CD4-positive, alpha-beta T cell treated with Interferon gamma for 1 hour (primary cell): ENCODE measurements at regions not wholly inside any gene's neighbourhood (a gene's known extent, or its start where the extent isn't known, plus 50 kb on each side); places are given as distances from the start of the nearest gene placed in this dataset.

Experiments used
- DNase-seq: peaks from one replicate; pipeline ENCODE4 v3.0.0-alpha.2; 2020

- DNase-seq = no peak
These were observed 320.6 kb upstream of the TBL1XR1 start for GRCh38 chr3:177517906-177518305.

DNA sequence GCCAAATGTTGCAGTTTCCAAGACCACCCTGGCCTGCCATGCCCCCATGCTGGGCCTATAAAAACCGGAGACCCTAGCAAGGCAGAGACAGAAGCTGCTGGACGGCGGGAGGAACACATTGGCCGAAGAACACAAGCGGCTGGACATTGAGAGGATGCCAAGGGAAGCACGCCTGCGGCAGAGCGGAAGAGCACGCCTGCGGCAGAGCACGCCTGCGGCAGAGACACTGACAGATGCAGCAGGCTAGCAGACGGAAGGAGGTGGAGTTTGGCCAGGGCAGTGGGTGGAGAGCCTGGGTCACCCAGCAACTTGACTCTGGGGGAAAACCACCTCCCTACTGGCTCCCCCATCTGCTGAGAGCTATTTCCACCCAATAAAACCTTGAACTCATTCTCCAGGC is 322.3 kb upstream of the TBL1XR1 start:
- DNase-seq = no peak

GRCh38 chr3:177521305-177521704 is 324.0 kb upstream of the TBL1XR1 start:
- no peak for DNase-seq

- DNase-seq = no peak
These were observed 324.8 kb upstream of the TBL1XR1 start for GRCh38 chr3:177522051-177522450.

DNA sequence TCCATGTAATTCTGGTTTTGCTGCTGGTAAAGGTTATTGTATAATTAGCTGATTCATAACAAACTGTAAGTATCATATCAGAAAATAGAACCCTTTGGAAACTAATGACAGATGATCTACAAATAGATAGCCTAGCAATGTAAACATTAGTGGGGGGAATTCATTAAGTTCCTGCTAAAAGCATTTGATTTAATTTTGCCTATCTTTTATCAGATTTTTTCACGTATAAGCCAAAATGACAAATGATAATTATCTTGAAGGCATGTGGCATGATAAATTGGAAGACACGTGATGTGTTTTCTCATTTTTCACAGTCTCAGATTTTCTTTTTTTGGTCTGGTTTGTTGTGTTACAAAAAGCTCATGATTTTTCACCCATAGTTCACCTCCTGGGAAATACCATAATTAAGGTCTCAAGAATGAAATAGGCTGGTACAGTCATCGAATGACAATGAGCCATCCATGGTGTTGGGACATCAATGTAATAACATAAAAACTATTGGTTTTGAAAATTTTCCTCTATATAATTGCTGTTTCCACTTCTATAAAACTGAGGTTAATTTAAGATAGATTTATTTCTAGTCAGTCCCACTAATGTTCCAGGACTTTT is 325.9 kb upstream of the TBL1XR1 start:
- DNase-seq = no peak

DNA sequence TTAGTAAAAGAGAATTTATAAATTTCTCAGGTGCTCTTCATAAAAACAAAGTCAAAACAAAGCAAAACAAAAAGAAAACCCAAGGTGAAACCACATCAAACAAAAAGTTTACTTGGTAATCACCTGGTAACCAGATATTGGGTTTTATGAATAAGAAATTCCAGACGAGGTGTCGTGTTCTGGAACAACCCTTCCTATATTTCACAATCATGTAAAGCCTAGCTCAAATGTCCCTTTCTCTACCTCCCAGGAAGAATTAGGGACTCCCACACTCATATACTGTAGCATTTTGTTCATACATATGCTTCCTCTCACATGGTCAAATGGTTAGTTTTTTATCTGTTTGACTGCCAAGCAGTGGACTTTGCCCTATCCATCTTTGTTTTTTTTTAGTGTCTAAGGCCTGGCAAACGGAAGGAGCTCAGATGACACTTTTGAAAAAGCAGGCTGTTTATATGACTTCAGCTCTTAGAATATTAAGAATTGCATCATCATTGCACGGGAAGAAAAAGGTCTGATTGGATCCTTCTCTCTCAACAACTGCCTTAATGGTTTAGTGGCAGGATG is 326.7 kb upstream of the TBL1XR1 start:
- no peak for DNase-seq

GRCh38 chr3:177524742-177525141 is 327.5 kb upstream of the TBL1XR1 start:
- no peak for DNase-seq

GRCh38 chr3:177525414-177525813 is 328.1 kb upstream of the TBL1XR1 start:
- DNase-seq = no peak

DNA sequence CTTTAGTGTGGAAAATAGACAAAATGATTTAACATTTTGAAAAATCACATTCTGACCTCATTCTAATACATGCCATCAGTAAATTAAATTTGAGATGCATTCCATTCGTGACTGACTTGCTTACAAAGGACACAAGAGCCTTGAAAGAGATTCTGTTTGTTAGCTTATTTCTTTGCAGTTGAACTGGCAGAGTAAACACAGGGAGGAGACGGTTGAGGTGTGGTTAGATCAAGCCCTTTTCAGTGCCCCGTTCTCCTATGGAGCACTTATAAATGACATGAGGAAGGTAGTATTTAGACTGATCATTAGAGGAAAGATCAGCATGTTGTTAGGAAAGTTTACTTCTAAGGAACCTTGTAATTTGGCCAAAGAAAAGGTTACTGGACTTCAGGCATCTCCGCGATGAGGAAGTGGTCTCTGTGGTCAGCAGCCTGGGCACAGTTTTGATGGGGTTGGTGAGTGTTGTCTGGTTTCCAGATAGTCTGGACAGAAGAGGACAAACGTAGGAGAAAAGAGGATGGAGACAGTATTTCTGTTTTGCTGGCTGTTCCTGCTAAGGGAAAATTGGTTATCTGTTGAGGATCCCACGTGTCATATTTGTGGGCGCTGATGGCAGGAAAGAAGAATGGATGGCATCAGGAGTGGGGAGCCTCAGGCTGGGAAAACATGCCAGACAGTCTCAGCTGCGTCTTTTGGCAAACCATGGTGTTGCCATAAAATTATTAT is 328.9 kb upstream of the TBL1XR1 start:
- no peak for DNase-seq

DNA sequence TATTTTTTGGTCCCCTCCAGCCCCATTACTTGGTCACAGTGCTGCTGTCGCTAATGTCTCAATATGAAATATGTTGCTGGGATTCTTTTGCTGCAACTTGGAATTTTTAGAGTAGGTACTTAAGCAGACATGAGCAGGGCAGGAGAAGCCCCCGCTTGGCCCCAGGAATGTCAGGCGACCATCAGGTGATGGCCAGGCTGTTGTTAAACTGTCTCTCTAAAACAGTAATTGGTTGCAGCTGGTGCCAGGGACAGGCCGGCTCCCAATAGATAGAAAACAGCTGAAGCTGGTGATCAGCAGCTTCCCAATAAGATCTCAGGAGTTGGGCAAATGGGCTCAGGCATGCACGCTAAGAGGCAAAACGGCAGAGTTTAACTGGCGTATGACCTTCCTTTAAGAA is 329.9 kb upstream of the TBL1XR1 start:
- no peak for DNase-seq

GRCh38 chr3:177528306-177529070 is 331.2 kb upstream of the TBL1XR1 start:
- no peak for DNase-seq

DNA sequence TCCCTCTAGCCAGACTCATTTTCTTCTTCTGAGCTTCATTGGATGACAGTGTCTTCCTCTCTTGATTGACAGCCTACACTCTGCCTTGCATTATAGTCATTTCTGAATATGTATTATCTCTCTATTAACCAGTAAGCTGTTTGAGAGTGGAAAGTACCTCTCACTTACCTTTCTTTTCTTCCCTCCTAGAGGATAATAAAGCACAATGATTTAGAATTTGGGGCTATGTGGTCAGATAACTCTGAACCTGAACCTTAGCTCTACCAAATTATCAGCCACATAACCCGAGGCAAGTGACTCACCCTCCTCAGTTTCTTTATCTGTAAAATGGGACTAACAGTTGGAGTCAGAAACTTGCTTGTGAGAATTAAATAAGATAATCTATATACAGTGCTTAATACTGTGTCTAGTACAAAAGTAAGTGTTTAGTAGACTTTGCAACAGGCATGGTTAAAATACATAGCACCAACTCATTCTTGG is 331.8 kb upstream of the TBL1XR1 start:
- no peak for DNase-seq

DNA sequence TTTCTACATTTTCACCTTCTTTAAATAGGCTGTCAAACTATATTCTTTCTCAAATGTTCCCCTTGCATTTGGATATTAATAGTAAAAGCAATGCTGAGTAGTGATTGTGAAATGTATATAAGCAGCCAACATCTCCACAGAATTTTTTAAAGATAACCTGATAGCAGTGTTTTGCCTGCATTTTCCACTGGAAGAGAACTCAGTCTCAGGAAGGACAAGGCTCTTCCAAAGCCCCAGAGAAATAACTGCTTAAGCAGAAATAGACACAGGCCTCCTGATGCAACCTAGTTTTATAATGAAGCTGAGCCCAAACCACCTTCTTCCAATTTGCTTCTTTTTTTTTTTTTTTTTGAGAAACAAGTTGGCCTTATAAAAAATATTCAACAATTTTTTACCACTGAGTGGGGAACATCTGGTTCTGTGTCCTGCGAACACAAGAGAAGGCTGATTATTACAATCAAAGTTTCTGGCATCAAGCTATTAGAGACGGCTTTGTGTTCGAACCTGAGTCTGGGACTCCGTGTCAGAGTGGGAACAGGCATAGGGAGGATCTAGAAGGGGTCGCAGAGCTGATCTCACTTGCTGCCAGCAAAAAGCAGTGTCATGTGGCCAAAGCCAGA is 332.5 kb upstream of the TBL1XR1 start:
- DNase-seq = no peak

GRCh38 chr3:177530908-177531307 is 333.6 kb upstream of the TBL1XR1 start:
- no peak for DNase-seq

DNA sequence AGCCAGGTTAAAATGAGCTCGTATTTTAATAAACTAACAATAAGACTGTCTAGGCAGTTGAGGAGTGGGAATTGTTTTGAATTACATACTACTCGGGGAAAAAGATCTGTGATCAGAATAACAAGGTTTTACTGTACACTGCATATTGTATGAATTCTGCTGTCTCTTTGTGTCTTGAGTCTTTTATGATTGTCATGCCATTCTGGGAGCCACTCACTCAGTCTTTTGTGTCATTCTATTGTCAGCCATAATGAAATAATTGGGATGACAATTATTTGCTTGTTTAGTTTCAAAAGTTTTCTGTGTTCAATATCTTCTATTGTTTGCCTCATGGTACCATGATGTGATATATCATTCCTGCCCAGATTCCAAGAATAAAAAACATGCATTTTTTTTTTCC is 339.6 kb upstream of the TBL1XR1 start:
- DNase-seq = no peak

DNA sequence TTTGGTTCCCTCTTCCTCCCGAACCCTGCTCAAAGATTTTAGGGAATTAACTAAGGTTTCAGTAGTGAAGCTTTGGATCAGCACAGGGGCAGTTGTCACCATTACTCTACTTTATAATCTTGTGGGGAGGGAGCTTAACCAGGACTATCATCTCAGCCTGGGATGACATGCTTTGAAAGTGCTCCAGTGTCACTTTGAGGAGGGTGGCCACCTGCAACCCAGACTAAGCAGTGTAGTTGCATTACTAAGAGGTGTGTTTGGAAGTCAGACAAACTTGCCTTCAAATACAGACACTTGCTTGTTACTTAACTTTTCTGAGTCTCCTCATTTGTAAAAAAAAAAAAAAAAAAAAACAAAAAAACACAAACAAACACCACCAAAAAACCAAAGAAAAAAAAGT is 340.3 kb upstream of the TBL1XR1 start:
- no peak for DNase-seq

DNA sequence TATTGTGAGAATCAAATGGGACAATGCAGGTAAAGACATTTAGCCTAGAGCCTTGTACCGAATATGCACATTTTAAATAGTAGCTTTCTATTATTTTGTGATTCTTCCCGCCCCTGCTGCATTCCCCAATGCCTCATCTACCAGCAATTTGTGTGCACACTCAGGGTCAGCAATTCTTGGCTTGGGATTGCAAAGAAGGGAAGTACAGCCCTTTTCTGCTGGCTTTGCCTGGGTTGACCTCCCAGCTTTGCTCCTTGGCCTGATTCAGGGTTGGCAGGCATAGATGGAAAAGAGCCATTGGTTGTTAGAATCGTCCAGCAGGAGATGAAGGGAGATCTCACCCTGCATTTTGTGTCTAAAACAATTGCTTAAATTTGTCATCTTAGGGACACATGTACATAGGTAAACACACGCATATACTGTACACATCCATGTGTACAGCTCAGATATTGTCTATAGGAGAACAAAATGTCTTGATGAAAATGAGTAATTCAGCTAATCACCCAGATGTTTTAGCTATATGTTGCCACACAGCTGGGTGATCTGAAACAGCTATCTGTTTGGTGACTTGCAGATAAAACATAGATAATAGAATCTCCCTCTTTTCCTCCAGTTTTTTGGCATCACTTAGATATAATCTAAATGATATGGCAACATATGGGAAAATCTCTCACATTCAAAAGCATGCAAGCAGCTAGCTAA is 340.9 kb upstream of the TBL1XR1 start:
- DNase-seq = no peak

DNA sequence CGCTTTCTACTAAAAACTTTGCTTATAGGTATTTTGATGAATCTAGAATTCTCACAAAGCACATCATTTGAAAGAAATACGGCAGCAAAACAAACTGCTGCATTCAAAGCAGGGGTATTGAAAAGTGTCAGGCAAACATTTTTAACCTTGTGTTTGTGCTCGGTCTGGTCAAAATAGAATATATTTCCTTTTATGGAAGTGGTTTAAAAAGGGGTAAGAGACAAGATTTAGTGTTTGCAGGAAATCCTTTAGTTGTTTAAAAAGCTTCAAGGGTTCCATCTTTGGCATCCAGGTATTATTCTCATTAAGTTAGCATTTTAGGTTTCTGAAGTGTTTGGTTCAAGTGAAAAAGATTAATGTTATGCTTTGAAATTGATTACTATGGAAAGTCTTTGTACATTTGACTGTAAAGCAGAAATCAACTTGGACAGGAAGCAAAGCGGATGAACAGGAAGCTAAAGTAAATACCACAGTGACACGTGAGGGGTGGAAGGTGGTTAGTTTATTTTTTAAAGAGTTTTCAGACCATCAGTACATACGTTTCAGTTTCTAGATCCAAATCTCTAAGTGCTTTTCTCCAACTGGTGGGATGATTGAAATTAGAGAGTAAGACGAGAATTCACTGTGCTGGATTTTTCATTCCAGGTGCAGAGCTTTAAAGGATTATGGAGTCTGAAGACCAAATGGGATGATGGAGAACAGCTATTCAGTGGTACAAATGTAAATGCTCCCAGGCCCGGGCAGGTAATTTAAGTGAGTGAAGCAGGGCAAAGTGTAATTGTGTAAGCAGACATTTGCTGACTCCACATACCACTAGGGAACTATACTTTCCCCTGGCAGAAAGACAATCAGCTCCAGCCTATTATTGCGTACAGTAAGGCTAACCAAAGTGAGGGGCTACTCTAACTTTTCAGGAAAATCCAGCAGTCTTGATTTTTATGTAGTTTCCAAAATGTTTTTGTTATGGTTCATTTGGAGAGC is 341.8 kb upstream of the TBL1XR1 start:
- DNase-seq = no peak

DNA sequence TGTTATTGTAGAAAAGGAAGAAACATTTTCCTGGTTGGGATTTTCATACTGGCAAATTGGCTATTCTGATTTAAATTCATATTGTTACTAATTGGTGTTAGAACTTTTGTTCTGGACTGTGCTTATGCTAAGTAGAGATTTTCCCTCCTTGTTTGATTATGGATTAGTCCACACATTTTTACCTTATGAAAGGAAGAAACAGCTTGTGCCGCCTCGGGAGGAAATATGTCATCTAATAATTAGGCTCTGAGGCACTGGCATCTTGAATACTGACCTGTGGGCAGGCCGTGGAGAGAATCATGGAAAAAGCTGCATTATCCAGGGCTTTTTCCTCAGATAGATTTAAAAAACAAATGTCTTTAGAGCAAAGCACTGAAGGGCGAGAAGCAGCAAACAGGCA is 344.3 kb upstream of the TBL1XR1 start:
- no peak for DNase-seq

GRCh38 chr3:177545964-177546363 is 348.7 kb upstream of the TBL1XR1 start:
- no peak for DNase-seq

DNA sequence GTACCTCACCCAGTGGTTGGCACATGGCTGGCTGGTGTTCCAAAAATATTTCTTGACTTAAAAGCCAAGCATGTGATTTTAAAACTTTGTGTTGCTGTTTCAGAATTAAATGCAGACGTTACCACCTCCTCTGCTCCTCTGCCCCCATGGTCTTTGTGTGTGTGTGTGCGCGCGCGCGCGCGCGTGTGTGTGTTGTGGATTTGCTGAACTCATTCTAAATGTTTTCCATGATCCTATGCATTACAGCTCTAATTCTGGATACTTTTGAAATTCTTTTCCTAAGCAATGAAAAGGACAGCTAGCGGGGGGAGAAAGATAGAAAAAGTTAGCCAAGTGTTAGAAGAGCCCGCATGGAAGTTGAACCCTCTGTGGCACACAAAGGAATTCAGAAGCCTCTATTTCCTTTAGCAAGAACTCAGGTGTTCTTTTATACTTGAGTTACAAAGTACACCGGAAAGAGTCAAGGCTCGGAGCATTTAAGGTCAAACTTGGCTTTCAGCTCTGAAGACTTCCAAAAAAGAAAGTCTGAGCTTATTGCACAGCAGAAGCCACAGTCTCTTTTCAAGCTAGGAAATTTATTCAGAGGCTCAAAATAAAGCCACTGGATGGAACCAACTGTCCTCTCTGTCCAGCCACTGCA is 350.5 kb upstream of the TBL1XR1 start:
- no peak for DNase-seq
